ENCODE measurements at regions not wholly inside any gene's neighbourhood (a gene's known extent, or its start where the extent isn't known, plus 50 kb on each side); places are given as distances from the start of the nearest gene placed in this dataset.
A peak's percentile ranks its signal among the peaks of the same experiment; 100 is the strongest.

GRCh38 chr12:60209521-60209920, 613.7 kb downstream of the SLC16A7 start:
- no peak overlapping the region for H3K9ac ChIP-seq (ENCODE audit: low read length)
- no peak overlapping the region for H4K8ac ChIP-seq (ENCODE audit: low read depth, low read length)
- H3K4ac ChIP-seq (ENCODE audit: low read depth, low read length) = no peak overlapping the region
- no peak overlapping the region for H3K27ac ChIP-seq (ENCODE audit: low read depth, low read length)
- H2BK5ac ChIP-seq (ENCODE audit: low read depth, low read length, poor library complexity) = no peak overlapping the region
- no peak overlapping the region for H3K23ac ChIP-seq (ENCODE audit: low read length)
- no peak overlapping the region for H2BK120ac ChIP-seq (ENCODE audit: insufficient read depth, low read length, poor library complexity)
- H3K14ac ChIP-seq (ENCODE audit: low read length) = no peak overlapping the region
- H3K9me3 ChIP-seq (ENCODE audit: insufficient read depth, low read depth, low read length) = peaks cover 2% of the 10 kb centered on the region
- no peak overlapping the region for H2BK12ac ChIP-seq (ENCODE audit: low read length)
- no peaks in the 10 kb centered on the region for H3K27me3 ChIP-seq (ENCODE audit: insufficient read depth, low read length)
- no peak overlapping the region for H3K4me3 ChIP-seq (ENCODE audit: low read depth, low read length)
- no peak overlapping the region for H4K12ac ChIP-seq (ENCODE audit: low read depth, low read length)
- no peaks in the 10 kb centered on the region for H3K79me1 ChIP-seq (ENCODE audit: low read length)
- peaks cover 0 to 2% of the 10 kb centered on the region in 2 experiments for H3K4me1 ChIP-seq (ENCODE audit: control insufficient read depth in 1 of 2, insufficient read depth in 2 of 2, low read length in 2 of 2)
- no peaks in the 10 kb centered on the region for H3K79me2 ChIP-seq (ENCODE audit: control insufficient read depth, insufficient read depth, low read length, poor library complexity)
- no peak overlapping the region for H4K91ac ChIP-seq (ENCODE audit: low read depth, low read length)
- no peak overlapping the region for H3K18ac ChIP-seq (ENCODE audit: low read length)
- DNase-seq = no peak
- H2AK5ac ChIP-seq (ENCODE audit: low read length) = no peak overlapping the region
- H2AFZ ChIP-seq (ENCODE audit: insufficient read depth, low read length, poor library complexity) = no peak overlapping the region
- no peak overlapping the region for H3K4me2 ChIP-seq (ENCODE audit: low read length)
- H3K36me3 ChIP-seq (ENCODE audit: control insufficient read depth in 1 of 2, insufficient read depth in 2 of 2, low read length in 2 of 2) = no peaks in the 10 kb centered on the region

GRCh38 chr12:60209933-60210332, 614.1 kb downstream of the SLC16A7 start:
- no CpG with 5 or more reads among the region's 4 CpGs for WGBS (ENCODE audit: extremely low coverage, insufficient coverage, insufficient read length)
- Histone ChIP-seq H3K9me3 (ENCODE audit: insufficient read depth, low read depth, low read length) (peaks cover 2% of the 10 kb centered on the region), H3K4me3 (ENCODE audit: low read depth, low read length) (no peak overlapping the region), H3K27me3 (ENCODE audit: insufficient read depth, low read length) (no peaks in the 10 kb centered on the region), H3K4ac (ENCODE audit: low read depth, low read length) (no peak overlapping the region), H3K23ac (ENCODE audit: low read length) (no peak overlapping the region), H3K9ac (ENCODE audit: low read length) (no peak overlapping the region), H3K18ac (ENCODE audit: low read length) (no peak overlapping the region), H3K4me1 (ENCODE audit: control insufficient read depth in 1 of 2, insufficient read depth in 2 of 2, low read length in 2 of 2) (peaks cover 0 to 2% of the 10 kb centered on the region in 2 experiments), H2BK120ac (ENCODE audit: insufficient read depth, low read length, poor library complexity) (no peak overlapping the region), H2AK5ac (ENCODE audit: low read length) (no peak overlapping the region), H3K79me1 (ENCODE audit: low read length) (no peaks in the 10 kb centered on the region), H4K91ac (ENCODE audit: low read depth, low read length) (no peak overlapping the region), H3K4me2 (ENCODE audit: low read length) (no peak overlapping the region), H4K12ac (ENCODE audit: low read depth, low read length) (no peak overlapping the region), H3K36me3 (ENCODE audit: control insufficient read depth in 1 of 2, insufficient read depth in 2 of 2, low read length in 2 of 2) (no peaks in the 10 kb centered on the region), H3K27ac (ENCODE audit: low read depth, low read length) (no peak overlapping the region), H4K8ac (ENCODE audit: low read depth, low read length) (no peak overlapping the region), H3K14ac (ENCODE audit: low read length) (no peak overlapping the region), H2BK5ac (ENCODE audit: low read depth, low read length, poor library complexity) (no peak overlapping the region), H2BK12ac (ENCODE audit: low read length) (no peak overlapping the region), H2AFZ (ENCODE audit: insufficient read depth, low read length, poor library complexity) (no peak overlapping the region), H3K79me2 (ENCODE audit: control insufficient read depth, insufficient read depth, low read length, poor library complexity) (no peaks in the 10 kb centered on the region)
- DNase-seq = peak in 1 of 2 donors; percentile 8

GRCh38 chr12:60210756-60211155, 614.9 kb downstream of the SLC16A7 start:
- Histone ChIP-seq H3K23ac (ENCODE audit: low read length) (no peak overlapping the region), H3K27me3 (ENCODE audit: insufficient read depth, low read length) (no peaks in the 10 kb centered on the region), H3K36me3 (ENCODE audit: control insufficient read depth in 1 of 2, insufficient read depth in 2 of 2, low read length in 2 of 2) (no peaks in the 10 kb centered on the region), H2AFZ (ENCODE audit: insufficient read depth, low read length, poor library complexity) (no peak overlapping the region), H3K4me3 (ENCODE audit: low read depth, low read length) (no peak overlapping the region), H3K4ac (ENCODE audit: low read depth, low read length) (no peak overlapping the region), H3K79me2 (ENCODE audit: control insufficient read depth, insufficient read depth, low read length, poor library complexity) (no peaks in the 10 kb centered on the region), H2BK12ac (ENCODE audit: low read length) (no peak overlapping the region), H3K79me1 (ENCODE audit: low read length) (no peaks in the 10 kb centered on the region), H3K18ac (ENCODE audit: low read length) (no peak overlapping the region), H2BK5ac (ENCODE audit: low read depth, low read length, poor library complexity) (no peak overlapping the region), H3K4me1 (ENCODE audit: control insufficient read depth in 1 of 2, insufficient read depth in 2 of 2, low read length in 2 of 2) (no peaks in the 10 kb centered on the region), H4K12ac (ENCODE audit: low read depth, low read length) (no peak overlapping the region), H3K27ac (ENCODE audit: low read depth, low read length) (no peak overlapping the region), H3K9me3 (ENCODE audit: insufficient read depth, low read depth, low read length) (peaks cover 2% of the 10 kb centered on the region), H3K4me2 (ENCODE audit: low read length) (no peak overlapping the region), H3K9ac (ENCODE audit: low read length) (no peak overlapping the region), H2AK5ac (ENCODE audit: low read length) (no peak overlapping the region), H4K8ac (ENCODE audit: low read depth, low read length) (no peak overlapping the region), H2BK120ac (ENCODE audit: insufficient read depth, low read length, poor library complexity) (no peak overlapping the region), H3K14ac (ENCODE audit: low read length) (no peak overlapping the region), H4K91ac (ENCODE audit: low read depth, low read length) (no peak overlapping the region)
- no peak for DNase-seq
- WGBS (ENCODE audit: extremely low coverage, insufficient coverage, insufficient read length) = no CpG with 5 or more reads among the region's 5 CpGs

GRCh38 chr12:60211244-60211643, 615.4 kb downstream of the SLC16A7 start:
- no peak overlapping the region for H2AK5ac ChIP-seq (ENCODE audit: low read length)
- H4K8ac ChIP-seq (ENCODE audit: low read depth, low read length) = no peak overlapping the region
- H3K14ac ChIP-seq (ENCODE audit: low read length) = no peak overlapping the region
- no peaks in the 10 kb centered on the region for H3K79me2 ChIP-seq (ENCODE audit: control insufficient read depth, insufficient read depth, low read length, poor library complexity)
- H3K23ac ChIP-seq (ENCODE audit: low read length) = no peak overlapping the region
- peaks cover 2% of the 10 kb centered on the region for H3K9me3 ChIP-seq (ENCODE audit: insufficient read depth, low read depth, low read length)
- H2AFZ ChIP-seq (ENCODE audit: insufficient read depth, low read length, poor library complexity) = no peak overlapping the region
- no peak overlapping the region for H3K18ac ChIP-seq (ENCODE audit: low read length)
- no peak overlapping the region for H2BK5ac ChIP-seq (ENCODE audit: low read depth, low read length, poor library complexity)
- H3K4me3 ChIP-seq (ENCODE audit: low read depth, low read length) = no peak overlapping the region
- H3K79me1 ChIP-seq (ENCODE audit: low read length) = no peaks in the 10 kb centered on the region
- H4K91ac ChIP-seq (ENCODE audit: low read depth, low read length) = no peak overlapping the region
- DNase-seq = no peak
- no CpG with 5 or more reads among the region's 1 CpG for WGBS (ENCODE audit: extremely low coverage, insufficient coverage, insufficient read length)
- H2BK12ac ChIP-seq (ENCODE audit: low read length) = no peak overlapping the region
- no peaks in the 10 kb centered on the region for H3K27me3 ChIP-seq (ENCODE audit: insufficient read depth, low read length)
- H3K4me2 ChIP-seq (ENCODE audit: low read length) = no peak overlapping the region
- no peaks in the 10 kb centered on the region for H3K4me1 ChIP-seq (ENCODE audit: control insufficient read depth in 1 of 2, insufficient read depth in 2 of 2, low read length in 2 of 2)
- H3K27ac ChIP-seq (ENCODE audit: low read depth, low read length) = no peak overlapping the region
- no peaks in the 10 kb centered on the region for H3K36me3 ChIP-seq (ENCODE audit: control insufficient read depth in 1 of 2, insufficient read depth in 2 of 2, low read length in 2 of 2)
- H4K12ac ChIP-seq (ENCODE audit: low read depth, low read length) = no peak overlapping the region
- no peak overlapping the region for H2BK120ac ChIP-seq (ENCODE audit: insufficient read depth, low read length, poor library complexity)
- no peak overlapping the region for H3K9ac ChIP-seq (ENCODE audit: low read length)
- no peak overlapping the region for H3K4ac ChIP-seq (ENCODE audit: low read depth, low read length)

Measured in trophoblast cell (in vitro differentiated cells and primary cell).